ENCODE measurements at regions not wholly inside any gene's neighbourhood (a gene's known extent, or its start where the extent isn't known, plus 50 kb on each side); places are given as distances from the start of the nearest gene placed in this dataset.
"Not testable (repeated sequence)": the region's sequence is repeated elsewhere in the genome, so short reads cannot be mapped to it uniquely, and the experiment has no call there.

GRCh38 chr1:5686925-5687706 is 305.1 kb downstream of the NPHP4 start:
- no peak for DNase-seq (ENCODE audit: low read depth, low spot score)

- no peak for DNase-seq (ENCODE audit: low read depth, low spot score)
Observed at GRCh38 chr1:5686195-5686594, 306.0 kb downstream of the NPHP4 start.

- DNase-seq (ENCODE audit: low read depth, low spot score), result no peak
Observed at GRCh38 chr1:5685446-5686040, 306.7 kb downstream of the NPHP4 start.

DNA sequence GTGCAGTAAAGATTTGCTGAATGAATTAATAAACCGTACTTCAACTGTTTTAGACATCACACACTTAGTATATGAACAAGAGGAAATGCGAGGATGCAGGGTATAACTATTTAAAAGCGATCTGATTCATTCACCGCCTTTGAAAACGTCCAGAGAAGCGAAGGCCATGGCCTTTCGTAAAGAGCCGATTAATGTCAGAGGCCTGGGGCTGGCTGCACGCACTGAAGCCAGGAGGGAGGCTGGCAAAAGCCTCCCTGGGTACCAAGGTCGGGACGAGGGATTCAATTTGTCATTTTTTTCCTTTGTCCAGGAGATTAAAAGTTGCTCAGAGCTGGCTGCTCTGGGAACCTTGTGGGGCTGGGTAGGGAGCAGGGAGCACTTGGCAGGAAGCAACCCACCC is 307.4 kb downstream of the NPHP4 start:
- no peak for DNase-seq (ENCODE audit: low read depth, low spot score)

DNA sequence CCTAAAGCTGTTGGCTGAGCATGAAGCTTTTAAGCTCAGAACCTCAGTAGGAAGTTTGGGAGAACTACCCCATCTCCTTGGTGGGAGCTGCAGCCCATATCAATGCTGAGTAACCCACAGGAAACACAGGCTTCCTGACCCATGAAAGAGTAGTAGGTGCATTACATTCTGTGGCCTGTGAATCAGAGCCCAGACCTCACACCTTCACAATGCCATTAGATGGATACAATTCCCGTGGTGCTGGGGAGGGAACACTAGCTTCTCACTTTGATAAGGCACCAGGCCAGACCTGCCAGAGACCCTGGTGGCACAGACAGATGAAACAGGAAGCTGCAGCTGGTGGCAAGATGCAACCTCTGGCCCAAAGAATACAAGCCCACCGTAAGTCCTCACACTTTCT is 308.8 kb downstream of the NPHP4 start:
- DNase-seq (ENCODE audit: low read depth, low spot score), result no peak

DNA sequence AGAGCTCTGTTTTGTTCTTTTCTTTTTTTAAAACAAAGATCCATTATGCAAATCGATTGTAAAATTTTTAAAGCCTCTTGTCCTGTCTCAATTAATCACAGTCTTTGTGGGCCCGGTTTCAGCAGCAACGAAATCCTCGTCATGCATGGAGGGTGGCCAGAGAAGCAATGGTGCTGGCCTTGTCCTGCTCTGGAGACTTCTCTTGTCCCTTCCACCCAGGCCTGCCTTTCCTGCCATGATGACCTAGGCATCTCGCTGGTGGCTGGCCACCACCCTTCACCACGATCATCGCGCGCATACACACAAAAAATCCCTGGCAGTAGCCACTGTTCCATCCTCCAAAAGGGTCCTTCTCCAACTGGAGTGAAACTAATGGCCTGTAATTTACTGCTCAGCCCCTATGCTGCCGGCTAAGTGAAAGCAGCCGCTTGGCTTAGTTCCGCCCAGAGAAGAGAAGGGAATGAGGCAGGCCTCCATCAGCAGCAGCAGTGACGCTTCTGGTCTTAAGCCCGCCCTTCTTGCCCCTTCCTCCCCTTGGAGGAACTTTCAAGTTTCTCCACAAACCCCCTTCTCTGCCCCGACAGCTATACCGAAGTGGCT is 309.5 kb downstream of the NPHP4 start:
- no peak for DNase-seq (ENCODE audit: low read depth, low spot score)

- DNase-seq (ENCODE audit: low read depth, low spot score), result no peak
Observed at GRCh38 chr1:5681654-5682053, 310.6 kb downstream of the NPHP4 start.

DNA sequence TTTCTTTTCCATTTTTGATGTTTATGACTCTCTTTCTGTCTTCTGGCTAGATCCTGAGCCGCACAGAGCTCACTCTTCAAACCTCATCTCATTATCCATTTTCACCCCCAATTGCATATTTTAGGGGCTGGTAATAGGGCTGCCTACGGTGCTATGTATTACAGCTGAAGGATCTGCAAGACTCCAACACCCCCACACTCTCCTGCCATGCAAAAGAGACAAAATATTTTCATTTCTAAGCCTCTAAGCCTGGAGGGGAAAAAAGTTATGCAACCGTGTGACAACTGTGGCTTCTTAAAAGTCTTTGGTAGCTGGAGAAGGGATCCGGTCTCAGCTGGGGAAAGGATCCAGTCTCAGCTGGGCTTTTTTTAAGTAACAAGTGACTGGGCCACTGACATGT is 311.6 kb downstream of the NPHP4 start:
- no peak for DNase-seq (ENCODE audit: low read depth, low spot score)

GRCh38 chr1:5678759-5679158 is 313.5 kb downstream of the NPHP4 start:
- DNase-seq (ENCODE audit: low read depth, low spot score), result no peak

DNA sequence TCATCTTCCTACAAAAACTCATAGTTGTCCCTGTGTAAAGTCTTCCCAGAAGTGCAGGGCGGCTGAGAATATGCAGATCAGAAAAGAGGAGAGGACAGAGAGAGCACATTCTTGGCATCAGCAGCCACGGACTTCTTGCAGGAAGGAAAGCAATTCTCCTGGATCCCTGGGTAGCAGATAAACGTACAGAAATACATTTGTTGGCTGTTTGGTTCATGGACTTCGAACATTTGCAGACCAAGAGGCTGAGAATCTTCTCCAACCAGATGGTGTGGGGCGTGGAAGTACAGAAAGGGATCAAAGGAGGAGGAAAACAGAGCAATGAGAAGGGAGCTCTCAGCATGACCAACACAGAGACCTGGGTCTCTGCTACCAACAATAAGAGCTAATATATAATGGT is 319.9 kb downstream of the NPHP4 start:
- not testable (repeated sequence) for DNase-seq (ENCODE audit: low read depth, low spot score)

- DNase-seq (ENCODE audit: low read depth, low spot score), result no peak
Observed at GRCh38 chr1:5670590-5671350, 321.5 kb downstream of the NPHP4 start.

GRCh38 chr1:5667513-5668325 is 324.5 kb downstream of the NPHP4 start:
- no peak for DNase-seq (ENCODE audit: low read depth, low spot score)

DNA sequence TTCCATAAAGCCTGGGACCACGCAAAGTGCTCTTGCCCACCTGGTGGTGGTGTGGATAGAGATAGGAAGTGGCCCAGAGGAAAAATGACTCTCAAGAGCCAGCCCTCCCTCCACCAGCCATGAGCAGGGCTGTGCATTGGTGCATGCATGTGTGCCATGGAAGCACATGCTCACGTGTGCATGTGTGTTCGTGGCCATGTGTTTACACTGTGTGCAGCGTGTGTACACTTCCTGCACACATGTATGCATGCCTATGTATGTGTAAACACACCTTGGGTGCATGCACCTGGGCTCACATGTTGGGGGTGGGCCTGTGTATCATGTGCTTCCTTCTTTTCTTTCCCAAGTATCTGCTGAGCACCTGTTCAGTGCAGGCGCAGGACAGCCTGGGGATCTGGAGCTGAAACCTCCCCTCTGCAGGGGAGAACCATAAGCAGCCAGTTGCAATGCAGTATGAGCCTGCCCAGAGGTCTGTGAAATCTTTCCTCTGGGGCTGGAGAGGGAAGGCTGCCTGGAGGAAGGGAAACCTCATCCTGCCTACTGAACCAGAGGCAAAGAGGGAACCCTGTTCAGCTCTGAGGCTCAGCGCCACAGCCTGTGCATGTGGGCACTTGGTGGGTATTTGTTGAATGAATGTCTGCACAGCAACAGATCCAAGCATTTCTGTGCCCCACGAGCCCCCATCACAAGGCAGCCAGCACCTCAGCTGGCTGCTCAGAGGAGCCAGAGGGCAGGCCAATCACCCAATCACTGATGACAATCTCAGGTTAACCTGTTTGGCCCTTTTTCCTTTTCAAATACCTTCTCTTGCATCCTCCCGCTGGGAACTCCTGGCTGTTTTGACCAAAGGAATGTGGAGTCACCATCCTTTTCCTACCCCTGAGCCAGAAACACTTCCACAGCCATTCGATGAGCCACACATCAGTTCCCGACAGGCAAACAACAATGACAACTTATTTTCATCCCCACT is 327.0 kb downstream of the NPHP4 start:
- no peak for DNase-seq (ENCODE audit: low read depth, low spot score)

GRCh38 chr1:5664081-5664768 is 328.0 kb downstream of the NPHP4 start:
- DNase-seq (ENCODE audit: low read depth, low spot score), result no peak

DNA sequence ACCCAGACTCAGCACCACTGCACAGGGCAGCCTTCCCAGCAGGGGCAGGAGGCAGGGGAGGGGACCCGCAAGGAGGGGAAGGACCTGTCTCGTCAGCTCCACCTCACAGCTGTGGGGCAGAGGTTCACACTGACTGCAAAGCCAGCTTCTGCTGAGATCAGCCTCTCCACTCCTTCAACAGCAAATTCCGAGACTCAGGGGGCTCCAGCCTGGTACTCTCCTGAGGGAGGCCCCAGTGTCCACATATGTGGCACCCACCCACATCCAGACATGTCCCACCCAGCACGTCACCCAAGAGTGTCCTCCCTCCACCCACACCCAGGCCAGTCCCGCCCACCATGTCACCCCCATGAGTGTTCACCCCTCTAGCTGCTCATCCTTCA is 329.5 kb downstream of the NPHP4 start:
- DNase-seq (ENCODE audit: low read depth, low spot score), result no peak

DNA sequence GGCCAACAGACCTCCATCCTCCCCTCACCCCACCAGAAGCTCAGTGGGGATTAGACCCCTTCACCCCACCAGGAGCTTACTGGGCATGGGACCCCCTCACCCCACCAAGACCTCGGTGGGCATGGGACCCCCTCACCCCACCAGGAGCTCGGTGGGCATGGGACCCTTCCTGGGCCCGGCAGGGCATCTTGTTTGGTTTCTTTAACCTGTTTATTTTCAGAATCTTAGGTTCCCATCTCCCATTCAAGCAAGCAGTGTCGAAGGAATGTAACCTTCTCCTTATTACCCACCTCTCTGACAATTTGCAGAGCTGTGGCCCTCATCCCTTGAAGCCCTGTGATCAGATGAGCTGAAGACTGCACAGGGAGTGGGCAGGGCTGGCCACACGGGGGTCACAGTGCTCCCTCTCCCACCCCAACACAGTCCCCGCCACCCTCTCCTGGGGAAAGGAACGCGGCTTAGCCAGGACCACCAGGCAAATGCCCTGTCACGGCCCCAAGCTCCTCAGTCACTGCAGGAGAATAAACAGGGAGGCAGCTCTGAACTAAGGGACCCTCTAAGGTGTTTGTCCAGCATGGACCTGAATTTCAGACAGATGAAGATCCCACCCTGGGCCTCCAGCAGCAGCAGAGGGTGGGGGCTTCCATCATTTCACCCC is 330.0 kb downstream of the NPHP4 start:
- no peak for DNase-seq (ENCODE audit: low read depth, low spot score)

GRCh38 chr1:5661196-5662085 is 330.8 kb downstream of the NPHP4 start:
- DNase-seq (ENCODE audit: low read depth, low spot score), result no peak
